Esophagus mucosa (tissue), 1 donor: ENCODE measurements at regions not wholly inside any gene's neighbourhood (a gene's known extent, or its start where the extent isn't known, plus 50 kb on each side); places are given as distances from the start of the nearest gene placed in this dataset.
A peak's percentile ranks its signal among the peaks of the same experiment; 100 is the strongest.
"Not testable (repeated sequence)": the region's sequence is repeated elsewhere in the genome, so short reads cannot be mapped to it uniquely, and the experiment has no call there.

ENCODE experiments used
- ATAC-seq: fragments of 200-7000 bp; cut with Tn5 transposase; one replicate; pipeline ENCODE4 v1.9.1; 2020
- donor health status: DM: yes; HTN: yes; CAD: no.

DNA sequence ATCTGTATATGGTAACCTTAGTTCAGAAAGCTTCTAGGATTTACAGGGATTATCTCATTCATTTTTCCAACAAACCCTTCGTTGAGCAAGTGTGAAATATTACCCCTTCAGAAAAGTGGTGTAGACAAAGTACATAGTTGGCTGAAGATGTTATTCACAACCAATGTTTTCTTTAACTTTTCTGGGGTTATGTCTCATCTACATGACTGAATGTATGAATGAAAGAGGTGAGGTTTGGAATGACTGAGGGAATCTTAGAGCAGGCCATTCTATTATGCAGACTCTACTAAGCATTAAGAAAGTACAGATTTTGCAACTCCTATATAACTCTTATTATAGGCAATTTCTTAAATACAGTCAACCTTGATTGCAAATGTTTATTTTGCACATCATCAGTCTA is 167.2 kb downstream of the NDFIP2 start:
- peak; percentile 32 for ATAC-seq

GRCh38 chr13:79647533-79647932 is 166.6 kb downstream of the NDFIP2 start:
- ATAC-seq, result peak; percentile 99

GRCh38 chr13:79646880-79647279 is 165.9 kb downstream of the NDFIP2 start:
- ATAC-seq, result no peak

- no peak for ATAC-seq
These were observed 164.6 kb downstream of the NDFIP2 start for GRCh38 chr13:79645569-79645968.

- no peak for ATAC-seq
These were observed 161.6 kb downstream of the NDFIP2 start for GRCh38 chr13:79642596-79642995.

- ATAC-seq, result no peak
These were observed 156.3 kb downstream of the NDFIP2 start for GRCh38 chr13:79637133-79637763.

DNA sequence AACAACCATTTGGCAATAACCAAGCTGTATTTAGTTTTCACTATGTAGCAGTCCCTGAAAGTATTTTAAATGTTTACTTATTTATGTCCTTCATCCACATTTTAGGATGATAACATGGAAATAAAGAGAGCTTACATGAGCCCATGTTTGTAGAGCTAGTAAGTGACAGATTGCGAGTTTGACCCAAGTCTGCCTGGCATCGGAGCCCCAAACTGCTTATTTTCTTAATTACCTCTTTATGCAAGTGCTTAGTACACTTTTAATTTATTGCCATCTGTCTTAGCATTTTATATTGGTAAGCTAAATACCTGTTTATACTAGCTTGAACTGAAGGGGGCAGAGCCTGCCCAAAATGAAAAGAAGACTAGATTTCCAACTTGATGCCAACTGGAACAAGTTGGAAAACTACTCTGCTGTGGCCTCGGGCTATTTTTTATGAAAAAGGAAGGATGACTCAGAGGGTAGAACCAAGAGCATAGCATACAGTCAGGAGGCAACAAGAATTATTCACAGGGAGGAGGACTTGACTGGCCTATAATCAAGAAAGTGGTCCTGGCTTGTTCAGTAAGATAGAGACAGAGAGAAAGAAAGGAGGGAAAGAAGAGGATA is 150.2 kb downstream of the NDFIP2 start:
- peak; percentile 95 for ATAC-seq

DNA sequence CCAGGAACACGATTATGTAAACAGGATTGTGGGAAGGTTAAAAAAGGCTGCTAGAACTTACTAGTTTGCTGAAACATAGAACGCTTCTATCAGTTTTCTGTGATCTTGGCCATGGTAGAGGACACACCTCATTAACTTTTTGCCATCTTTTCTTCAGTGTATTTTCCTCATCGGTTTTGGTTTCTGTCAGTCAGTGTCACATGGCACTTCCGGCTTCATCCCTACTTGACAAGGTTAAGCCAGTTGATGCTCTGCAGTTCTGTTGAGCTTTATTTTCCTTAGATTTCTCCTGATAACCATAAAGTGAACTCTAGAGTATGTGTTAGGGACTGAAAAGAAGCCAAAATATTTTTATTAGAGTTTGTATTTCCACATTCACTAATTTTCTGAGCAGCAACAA is 147.5 kb downstream of the NDFIP2 start:
- ATAC-seq, result no peak

GRCh38 chr13:79626924-79627323 is 146.0 kb downstream of the NDFIP2 start:
- no peak for ATAC-seq

GRCh38 chr13:79625517-79625916 is 144.6 kb downstream of the NDFIP2 start:
- no peak for ATAC-seq

- peak; percentile 90 for ATAC-seq
These were observed 140.9 kb downstream of the NDFIP2 start for GRCh38 chr13:79621902-79622301.

DNA sequence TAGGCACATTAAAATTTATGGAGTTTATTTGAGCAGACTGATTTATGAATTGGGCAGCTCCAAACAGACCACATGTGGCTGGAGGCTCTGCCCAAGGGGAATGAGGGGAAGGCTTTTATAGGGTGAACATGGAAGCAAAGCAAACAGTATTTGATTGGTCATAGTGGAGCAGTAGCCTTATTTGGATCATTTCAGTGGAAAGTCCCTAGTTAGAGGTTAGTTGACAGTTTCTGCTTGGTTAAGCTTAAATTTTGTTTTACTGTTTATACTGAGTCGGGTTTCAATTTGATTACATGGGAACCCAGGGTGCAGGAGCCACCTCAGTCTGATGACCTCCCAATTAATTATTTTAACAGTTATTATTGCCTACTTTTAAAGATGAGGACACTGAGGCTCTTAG is 140.5 kb downstream of the NDFIP2 start:
- peak; percentile 15 for ATAC-seq

DNA sequence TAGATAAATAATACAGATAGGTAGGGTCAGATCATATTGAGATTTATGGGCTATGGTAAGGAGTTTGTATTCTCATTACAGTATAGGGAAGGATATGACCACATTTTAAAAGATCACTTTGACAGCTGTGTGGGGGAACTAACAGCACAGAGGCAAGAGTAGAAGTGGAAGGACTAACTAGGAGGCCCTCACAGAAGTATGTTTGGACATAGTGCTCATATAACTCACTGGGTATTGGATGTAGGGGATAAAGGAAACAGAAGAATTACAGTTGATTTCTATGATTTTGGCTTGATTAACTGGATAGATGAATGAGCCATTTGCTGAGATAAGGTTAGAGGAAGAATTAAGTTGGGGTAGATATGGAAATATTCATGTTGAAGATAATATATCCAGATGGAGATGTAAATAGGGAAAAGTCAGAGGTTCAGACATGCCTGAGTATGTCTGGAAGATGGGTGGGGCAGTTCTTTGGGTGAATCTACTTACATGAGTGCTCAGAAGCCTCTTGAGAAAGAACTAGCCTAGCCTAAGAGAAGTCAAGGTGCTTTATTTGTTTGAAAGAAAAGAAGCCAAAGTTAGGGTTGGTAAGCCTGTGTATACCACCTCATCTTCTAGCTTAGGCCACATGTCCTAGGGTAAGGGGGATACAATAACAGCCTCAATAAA is 133.4 kb downstream of the NDFIP2 start:
- peak; percentile 84 for ATAC-seq

GRCh38 chr13:79612604-79613003 is 131.6 kb downstream of the NDFIP2 start:
- no peak for ATAC-seq

GRCh38 chr13:79607895-79608294 is 126.9 kb downstream of the NDFIP2 start:
- not testable (repeated sequence) for ATAC-seq
